GM12864 (cell line): ENCODE measurements at regions not wholly inside any gene's neighbourhood (a gene's known extent, or its start where the extent isn't known, plus 50 kb on each side); places are given as distances from the start of the nearest gene placed in this dataset.

Source experiments
- DNase-seq: peaks from one replicate; pipeline ENCODE4 v3.0.0-alpha.2; 2011; ENCODE audit warnings: low read depth
- H3K4me3 ChIP-seq: 2 replicates; pipeline ENCODE4 v1.5.1; 2011; ENCODE audit warnings: mild to moderate bottlenecking, low read depth, low read length, control low read depth
- CTCF ChIP-seq: IDR thresholded peaks from 2 replicates; pipeline ENCODE4 v1.5.1; 2011; ENCODE audit warnings: low read depth, mild to moderate bottlenecking, moderate library complexity, low read length, control low read depth, inconsistent platforms; ENCODE audit errors: missing control alignments

- H3K4me3 ChIP-seq: no peak overlapping the region
- DNase-seq: no peak
- TF ChIP-seq CTCF: no peak
These were observed 486.0 kb upstream of the HTR2C start for GRCh38 chrX:114097866-114098265.

- no peak overlapping the region for H3K4me3 ChIP-seq
- no peak for TF ChIP-seq CTCF
- DNase-seq: no peak
These were observed 486.5 kb upstream of the HTR2C start for GRCh38 chrX:114097427-114097826.

GRCh38 chrX:114095789-114096188, 488.1 kb upstream of the HTR2C start:
- DNase-seq: no peak
- no peak overlapping the region for H3K4me3 ChIP-seq
- TF ChIP-seq CTCF: no peak

GRCh38 chrX:114087543-114087942, 496.3 kb upstream of the HTR2C start:
- no peak for DNase-seq

GRCh38 chrX:114077773-114078172, 506.1 kb upstream of the HTR2C start:
- no peak for TF ChIP-seq CTCF
- no peak for DNase-seq
- H3K4me3 ChIP-seq: no peak overlapping the region

More at GRCh38 chrX:114087543-114087942, 496.3 kb upstream of the HTR2C start:
- no peak overlapping the region for H3K4me3 ChIP-seq
- TF ChIP-seq CTCF: no peak

GRCh38 chrX:114075073-114075673, 508.7 kb upstream of the HTR2C start:
- no peak for TF ChIP-seq CTCF
- no peak for DNase-seq
- H3K4me3 ChIP-seq: no peak overlapping the region

GRCh38 chrX:114073926-114074325, 510.0 kb upstream of the HTR2C start:
- H3K4me3 ChIP-seq: no peak overlapping the region
- DNase-seq: no peak
- no peak for TF ChIP-seq CTCF
